KOPT-K1 (cell line): ENCODE measurements at regions not wholly inside any gene's neighbourhood (a gene's known extent, or its start where the extent isn't known, plus 50 kb on each side); places are given as distances from the start of the nearest gene placed in this dataset.

Experiments
- H3K27ac ChIP-seq: fragments of 200-600 bp; sonication (generic); 2 replicates; pipeline ENCODE4 v1.5.1; 2016; ENCODE audit warnings: antibody characterized with exemption, mild to moderate bottlenecking, low read depth, low read length; ENCODE audit not compliant: poor library complexity, severe bottlenecking
- H3K36me3 ChIP-seq: fragments of 200-600 bp; sonication (generic); 2 replicates; pipeline ENCODE4 v1.5.1; 2017; ENCODE audit warnings: antibody characterized with exemption, mild to moderate bottlenecking, low read length, moderate library complexity; ENCODE audit not compliant: insufficient read depth
- H3K9me3 ChIP-seq: fragments of 200-600 bp; sonication (generic); 2 replicates; pipeline ENCODE4 v1.5.1; 2017; ENCODE audit warnings: antibody characterized with exemption, low read length, mild to moderate bottlenecking; ENCODE audit not compliant: insufficient read depth, poor library complexity, severe bottlenecking

DNA sequence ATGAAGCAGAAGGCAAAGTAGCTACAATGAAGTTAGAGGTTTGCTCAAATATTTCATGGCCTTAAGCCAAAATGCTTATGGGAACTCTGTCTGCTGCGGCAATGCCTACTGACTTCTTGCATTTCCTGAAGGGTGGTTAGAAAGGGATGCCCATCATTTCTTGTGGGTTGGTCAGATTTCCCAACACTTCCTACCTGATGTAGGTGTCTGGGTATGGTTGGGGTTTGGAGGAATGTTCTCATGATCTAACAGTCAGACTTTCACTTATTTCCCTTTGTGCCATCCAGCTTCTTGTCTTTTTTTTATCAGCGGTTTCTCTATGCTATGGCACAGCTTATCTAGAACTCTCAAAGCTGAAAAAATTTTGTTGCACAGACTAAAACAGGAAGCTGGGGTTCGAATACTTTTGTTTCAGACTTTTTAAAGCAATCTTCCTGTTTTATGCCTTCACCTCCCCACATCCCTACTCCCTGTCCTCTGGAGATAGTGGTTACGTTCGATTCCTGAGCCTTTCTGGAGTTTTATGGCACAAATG lies 307.7 kb downstream of the USP25 start:
- Histone ChIP-seq H3K9me3 (no peaks in the 10 kb centered on the region), H3K36me3 (no peaks in the 10 kb centered on the region), H3K27ac (no peak overlapping the region)

DNA sequence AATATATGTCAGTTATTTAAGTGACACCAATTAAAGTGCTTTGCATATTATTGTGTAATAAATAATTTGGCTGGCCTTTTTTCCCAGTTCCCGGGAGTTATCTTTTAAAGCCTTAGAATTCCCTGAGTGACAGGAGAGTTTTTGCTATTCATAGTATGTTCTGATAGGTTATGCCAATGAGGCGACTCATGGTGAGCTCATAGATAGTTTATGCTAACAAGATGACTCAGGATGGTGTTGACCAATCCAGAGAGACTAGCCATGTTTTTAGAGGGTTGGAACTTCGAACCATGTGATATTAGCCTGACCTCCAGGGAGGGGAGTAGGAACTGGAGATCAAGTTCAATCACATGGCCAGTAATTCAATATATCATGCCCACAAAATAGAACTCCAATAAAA lies 310.8 kb downstream of the USP25 start:
- H3K27ac ChIP-seq: no peak overlapping the region
- no peaks in the 10 kb centered on the region for H3K9me3 ChIP-seq
- H3K36me3 ChIP-seq: no peaks in the 10 kb centered on the region

DNA sequence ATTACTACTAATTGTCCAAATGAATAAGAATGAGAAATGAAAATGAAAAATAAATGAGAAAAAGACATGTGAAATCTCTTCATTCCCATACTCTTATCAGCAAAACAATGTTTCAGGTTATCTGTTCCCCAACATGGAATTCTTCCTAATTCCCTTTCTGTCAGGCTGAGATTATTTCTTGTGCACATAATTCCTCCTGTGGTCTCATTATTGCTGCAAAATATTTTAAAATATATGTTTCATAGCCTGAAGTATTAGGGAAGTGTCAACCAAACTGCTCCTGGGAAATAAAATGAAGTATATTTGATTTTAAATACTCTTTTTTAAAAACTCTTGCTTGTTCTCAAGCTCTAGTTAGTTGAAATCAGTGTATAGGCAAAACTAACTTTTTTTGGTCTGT lies 314.9 kb downstream of the USP25 start:
- Histone ChIP-seq H3K27ac (no peak overlapping the region), H3K36me3 (no peaks in the 10 kb centered on the region), H3K9me3 (no peaks in the 10 kb centered on the region)

DNA sequence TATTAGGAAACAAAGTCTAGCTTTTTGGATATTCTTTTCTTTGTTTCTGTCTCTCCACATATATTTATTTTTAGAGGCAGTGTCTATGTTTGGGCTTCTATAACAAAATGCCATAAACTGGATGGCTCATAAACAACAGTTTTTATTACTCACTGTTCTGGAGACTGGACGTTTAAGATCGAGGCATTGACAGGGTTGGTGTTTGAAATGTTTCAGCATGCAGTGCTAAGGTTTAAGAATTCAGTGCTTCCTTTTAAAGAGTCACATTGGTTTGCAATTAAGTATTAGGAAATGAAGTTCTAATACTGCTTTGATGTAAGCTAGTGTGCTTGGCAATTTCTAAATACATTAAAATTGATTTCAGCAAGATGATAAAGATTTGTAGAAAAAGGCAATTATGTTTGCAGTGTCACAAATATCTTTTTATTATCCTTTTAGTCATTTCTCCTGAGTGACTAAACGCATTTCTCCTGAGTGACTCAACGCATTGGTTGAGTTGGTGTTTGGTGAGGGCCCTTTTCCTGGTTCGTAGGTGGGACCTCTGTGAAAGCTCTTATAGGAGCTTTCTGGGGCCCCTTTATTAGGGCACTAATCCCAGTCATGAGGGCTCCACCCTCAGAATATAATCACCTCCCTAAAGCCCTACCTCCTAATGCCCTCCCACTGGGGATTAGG lies 317.0 kb downstream of the USP25 start:
- H3K36me3 ChIP-seq: no peaks in the 10 kb centered on the region
- H3K9me3 ChIP-seq: no peaks in the 10 kb centered on the region
- no peak overlapping the region for H3K27ac ChIP-seq

DNA sequence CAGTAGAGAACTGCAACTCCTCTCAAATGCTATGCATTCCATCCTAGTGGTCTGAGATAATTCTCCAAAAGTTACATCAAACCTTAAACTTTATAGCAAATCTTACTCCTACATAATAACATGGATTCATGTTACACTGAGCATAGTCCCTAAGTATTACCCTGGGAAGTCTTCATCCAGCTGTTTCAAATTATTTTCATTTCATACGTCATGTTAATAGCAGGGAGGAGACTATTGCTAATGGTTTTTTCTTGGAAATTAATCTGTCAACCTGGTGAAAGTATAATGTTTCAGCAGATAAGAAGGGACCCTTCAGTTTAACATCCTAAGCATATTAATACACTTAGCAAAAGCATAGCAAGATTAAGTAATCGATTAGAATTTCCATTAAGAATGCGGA lies 318.1 kb downstream of the USP25 start:
- no peaks in the 10 kb centered on the region for H3K36me3 ChIP-seq
- H3K27ac ChIP-seq: no peak overlapping the region
- no peaks in the 10 kb centered on the region for H3K9me3 ChIP-seq

DNA sequence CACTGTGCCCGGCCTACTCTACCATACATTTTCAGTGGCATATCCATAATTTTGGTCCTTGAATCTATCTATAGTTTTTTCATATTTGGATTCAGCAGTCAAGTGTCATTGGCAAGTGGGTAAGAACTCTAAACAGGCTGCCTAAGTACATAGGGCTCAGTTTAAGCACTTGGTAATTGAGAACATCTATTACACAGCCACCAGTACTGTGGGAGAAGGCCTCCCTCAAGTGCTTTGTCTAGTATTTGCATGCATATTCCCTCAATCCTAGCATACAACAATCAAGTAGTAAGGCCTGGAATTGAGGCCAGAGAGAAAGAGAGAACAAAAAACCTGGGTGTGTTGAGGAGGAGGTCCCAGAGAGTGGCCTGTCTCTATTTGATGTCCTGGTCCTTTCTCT lies 325.2 kb downstream of the USP25 start:
- H3K36me3 ChIP-seq: no peaks in the 10 kb centered on the region
- H3K9me3 ChIP-seq: peaks cover 2% of the 10 kb centered on the region
- H3K27ac ChIP-seq: no peak overlapping the region

DNA sequence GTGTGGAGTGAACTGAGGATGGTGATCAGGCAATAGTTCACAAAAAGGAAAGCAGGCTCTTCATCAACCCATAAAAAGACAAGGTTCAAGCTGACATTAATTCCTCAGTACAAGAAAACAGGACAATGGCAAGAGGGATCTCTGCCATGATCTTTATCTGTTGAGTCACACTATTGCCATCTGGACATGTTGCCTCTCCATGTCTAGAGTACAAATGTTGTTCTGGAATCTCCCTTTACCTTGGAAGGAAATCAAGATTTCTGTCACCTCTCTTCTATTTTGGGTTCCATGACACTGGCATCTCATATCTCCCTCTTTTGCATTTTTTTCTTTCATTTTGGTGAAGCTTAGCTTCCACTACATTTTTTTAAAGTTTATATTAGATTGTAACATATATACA lies 329.1 kb downstream of the USP25 start:
- H3K27ac ChIP-seq: no peak overlapping the region
- H3K36me3 ChIP-seq: no peaks in the 10 kb centered on the region
- H3K9me3 ChIP-seq: peaks cover 16% of the 10 kb centered on the region

DNA sequence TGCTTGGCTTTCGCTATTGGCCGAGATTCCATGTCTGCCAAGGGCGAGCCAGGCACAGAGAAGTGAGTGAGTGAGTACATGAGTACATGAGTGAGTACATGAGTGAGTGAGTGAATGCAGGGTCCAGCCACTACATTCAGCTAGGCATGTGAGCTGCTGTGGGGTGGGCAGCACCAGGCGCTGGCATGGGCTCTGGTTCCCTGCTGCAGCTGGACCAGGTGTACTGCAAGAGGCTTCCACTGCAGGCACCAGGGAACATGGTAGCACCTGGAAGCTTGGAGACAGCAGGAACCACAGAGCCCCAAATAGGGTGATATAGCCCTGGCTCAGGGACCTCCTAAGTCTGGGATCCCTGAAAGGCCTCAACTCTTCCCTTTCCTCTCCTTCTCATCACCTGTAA lies 330.2 kb downstream of the USP25 start:
- Histone ChIP-seq H3K27ac (no peak overlapping the region), H3K9me3 (peaks cover 16% of the 10 kb centered on the region), H3K36me3 (no peaks in the 10 kb centered on the region)

DNA sequence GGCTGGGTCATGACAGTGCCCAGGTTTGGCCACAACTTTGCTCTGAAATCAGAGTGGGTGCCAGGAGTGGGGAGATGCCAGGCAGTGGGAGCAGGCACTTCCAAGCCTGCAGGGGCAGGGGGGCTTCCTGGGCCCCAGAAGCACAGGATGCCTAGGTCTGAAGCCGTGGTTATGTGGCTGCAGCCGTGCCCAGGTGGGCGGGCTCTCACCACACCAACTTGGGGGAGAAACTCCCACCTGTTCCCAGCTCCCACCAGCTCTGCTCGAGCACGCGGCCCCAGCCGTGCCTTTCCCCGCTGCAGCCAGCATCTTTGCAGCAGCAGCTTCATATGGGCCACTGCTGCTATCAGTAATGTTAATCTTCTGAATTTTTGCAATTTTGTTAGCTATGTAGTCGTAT lies 331.4 kb downstream of the USP25 start:
- Histone ChIP-seq H3K9me3 (peaks cover 16% of the 10 kb centered on the region), H3K27ac (no peak overlapping the region), H3K36me3 (no peaks in the 10 kb centered on the region)

DNA sequence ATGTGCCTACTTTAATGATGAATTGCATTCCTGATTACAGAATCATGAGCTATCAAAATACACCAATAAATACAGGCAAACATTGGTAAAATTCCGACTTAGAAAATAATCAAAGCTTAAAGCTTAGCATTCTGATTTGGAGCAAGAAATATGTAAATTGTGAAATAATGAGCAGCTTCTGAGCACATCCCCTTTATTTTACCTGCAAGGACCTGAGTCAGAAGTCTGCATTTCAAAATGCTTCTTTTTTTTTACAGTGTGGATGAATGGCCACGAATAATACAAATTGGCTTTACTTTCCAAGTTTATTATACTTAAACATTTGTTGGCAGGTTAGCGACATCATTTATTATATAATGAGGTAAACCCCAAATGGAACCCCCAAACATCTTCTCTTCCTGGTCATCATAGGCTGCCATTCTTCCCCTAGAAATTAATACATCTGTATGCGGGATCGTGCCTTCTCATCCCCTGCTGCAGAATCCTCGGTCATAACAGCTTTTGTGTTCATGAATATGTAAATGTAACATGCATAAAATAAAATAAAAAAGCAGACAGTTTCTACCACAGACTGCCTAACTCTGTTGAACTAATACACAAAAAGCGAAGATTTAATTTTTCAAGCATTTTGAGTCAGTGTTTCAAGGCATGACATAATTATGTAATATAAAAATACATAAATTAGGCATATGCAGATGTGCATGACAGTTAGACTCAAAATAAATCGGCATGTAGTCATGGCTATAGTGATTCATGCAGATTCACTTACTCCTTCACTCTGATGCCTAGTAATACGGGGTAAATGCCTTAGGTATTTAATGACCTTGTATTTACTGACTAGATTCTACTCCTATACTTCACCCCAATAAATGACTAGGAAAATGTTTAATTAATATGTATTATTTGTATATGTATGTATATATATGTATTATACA lies 339.7 kb downstream of the USP25 start:
- Histone ChIP-seq H3K27ac (no peak overlapping the region), H3K9me3 (no peaks in the 10 kb centered on the region), H3K36me3 (no peaks in the 10 kb centered on the region)

DNA sequence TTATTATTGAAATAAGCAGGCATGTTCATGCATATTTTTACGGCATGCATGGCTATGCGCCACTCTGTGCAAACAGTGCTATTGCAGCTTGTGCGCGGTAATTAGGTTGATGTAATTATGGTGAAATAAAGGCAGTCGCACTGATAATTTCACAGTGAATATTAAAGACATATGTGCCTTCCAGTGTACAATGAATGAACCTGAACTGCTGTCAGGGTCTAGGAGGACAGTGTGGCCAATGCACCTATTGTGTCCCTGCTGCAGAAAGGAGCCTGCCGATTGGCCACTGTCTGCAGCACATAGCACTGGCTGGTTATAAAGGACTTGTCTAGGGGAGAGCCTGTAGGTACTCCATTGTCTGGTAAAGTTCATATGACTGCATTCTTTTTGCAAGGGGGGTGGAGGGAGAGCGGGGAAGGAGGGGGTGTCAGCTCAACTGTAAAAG lies 340.4 kb downstream of the USP25 start:
- Histone ChIP-seq H3K27ac (no peak overlapping the region), H3K9me3 (no peaks in the 10 kb centered on the region), H3K36me3 (no peaks in the 10 kb centered on the region)

DNA sequence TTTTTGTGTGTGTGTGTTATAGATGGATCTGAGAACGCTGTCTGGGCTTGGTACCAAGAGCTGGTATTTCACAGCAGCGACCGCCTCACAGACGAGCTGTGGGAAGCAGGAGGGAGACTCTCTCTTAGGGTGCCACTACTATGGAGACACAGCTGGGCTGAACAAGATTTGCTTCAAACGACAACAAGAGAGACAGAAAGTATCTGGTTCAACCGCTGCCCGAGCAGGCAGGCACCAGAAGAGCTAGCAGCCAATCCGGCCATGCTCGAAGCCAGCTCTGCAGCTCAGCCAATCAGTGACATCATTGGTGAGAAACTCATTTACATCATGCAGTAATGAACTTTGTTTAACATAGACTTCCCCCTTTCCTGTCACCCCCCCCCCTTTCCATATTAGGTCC lies 341.3 kb downstream of the USP25 start:
- Histone ChIP-seq H3K27ac (no peak overlapping the region), H3K36me3 (no peaks in the 10 kb centered on the region), H3K9me3 (no peaks in the 10 kb centered on the region)

DNA sequence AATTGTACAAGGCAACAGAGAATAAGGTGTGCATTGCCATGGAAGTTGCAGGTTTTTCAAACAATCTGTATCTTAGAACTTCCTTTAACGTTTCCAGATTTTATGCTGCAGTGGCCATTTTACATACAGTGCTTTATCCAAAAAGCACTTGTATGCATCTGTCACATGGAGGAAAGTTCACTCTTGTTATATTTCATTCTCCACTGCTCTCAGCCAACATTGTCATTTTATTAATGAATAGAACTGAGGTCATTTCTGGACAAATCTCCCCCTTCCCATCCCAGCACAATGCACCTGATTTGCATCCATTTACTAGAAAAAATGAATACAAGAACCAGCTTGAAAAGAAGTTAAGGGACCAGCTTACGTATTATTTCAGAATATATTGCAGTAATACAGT lies 342.0 kb downstream of the USP25 start:
- H3K9me3 ChIP-seq: no peaks in the 10 kb centered on the region
- no peaks in the 10 kb centered on the region for H3K36me3 ChIP-seq
- no peak overlapping the region for H3K27ac ChIP-seq

DNA sequence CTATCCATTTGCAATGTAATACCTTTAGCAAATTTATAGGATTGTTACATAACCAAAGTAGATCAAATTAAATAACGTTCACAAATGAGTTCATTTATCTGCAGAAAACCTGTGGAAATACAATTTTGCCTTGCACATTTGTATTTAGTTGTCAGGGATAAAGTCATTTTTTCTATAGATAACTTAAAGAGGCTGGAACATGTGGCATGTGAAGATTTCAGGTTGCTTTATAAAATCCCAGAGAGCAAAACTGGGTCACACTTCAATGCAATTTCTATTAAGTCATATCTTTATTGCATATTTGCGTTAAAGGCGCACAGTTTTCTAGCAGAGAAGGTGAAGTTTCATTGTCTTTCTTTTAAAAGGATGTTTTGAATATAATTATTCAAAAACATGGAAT lies 342.4 kb downstream of the USP25 start:
- no peak overlapping the region for H3K27ac ChIP-seq
- H3K9me3 ChIP-seq: no peaks in the 10 kb centered on the region
- no peaks in the 10 kb centered on the region for H3K36me3 ChIP-seq

DNA sequence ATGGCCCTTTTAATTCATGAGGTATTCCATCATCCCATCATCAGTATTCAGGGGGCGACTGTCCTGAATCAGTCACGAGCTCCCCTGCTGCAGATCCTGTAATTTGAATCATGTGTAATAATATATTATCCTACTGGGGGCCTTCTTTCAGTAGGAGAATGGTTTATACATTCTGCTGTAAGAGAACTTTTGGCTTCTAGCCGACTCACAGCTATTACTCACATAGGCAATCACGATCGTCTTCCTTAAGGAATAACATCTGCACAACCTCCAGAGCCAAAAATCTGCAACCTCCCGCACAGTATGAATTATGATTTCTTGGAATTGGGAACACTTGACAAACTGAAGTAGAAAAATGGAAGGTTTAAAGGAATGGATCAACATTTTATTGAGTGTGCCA lies 343.0 kb downstream of the USP25 start:
- no peak overlapping the region for H3K27ac ChIP-seq
- H3K36me3 ChIP-seq: no peaks in the 10 kb centered on the region
- no peaks in the 10 kb centered on the region for H3K9me3 ChIP-seq
